ENCODE measurements at regions not wholly inside any gene's neighbourhood (a gene's known extent, or its start where the extent isn't known, plus 50 kb on each side); places are given as distances from the start of the nearest gene placed in this dataset.
"Not testable (repeated sequence)": the region's sequence is repeated elsewhere in the genome, so short reads cannot be mapped to it uniquely, and the experiment has no call there.

DNA sequence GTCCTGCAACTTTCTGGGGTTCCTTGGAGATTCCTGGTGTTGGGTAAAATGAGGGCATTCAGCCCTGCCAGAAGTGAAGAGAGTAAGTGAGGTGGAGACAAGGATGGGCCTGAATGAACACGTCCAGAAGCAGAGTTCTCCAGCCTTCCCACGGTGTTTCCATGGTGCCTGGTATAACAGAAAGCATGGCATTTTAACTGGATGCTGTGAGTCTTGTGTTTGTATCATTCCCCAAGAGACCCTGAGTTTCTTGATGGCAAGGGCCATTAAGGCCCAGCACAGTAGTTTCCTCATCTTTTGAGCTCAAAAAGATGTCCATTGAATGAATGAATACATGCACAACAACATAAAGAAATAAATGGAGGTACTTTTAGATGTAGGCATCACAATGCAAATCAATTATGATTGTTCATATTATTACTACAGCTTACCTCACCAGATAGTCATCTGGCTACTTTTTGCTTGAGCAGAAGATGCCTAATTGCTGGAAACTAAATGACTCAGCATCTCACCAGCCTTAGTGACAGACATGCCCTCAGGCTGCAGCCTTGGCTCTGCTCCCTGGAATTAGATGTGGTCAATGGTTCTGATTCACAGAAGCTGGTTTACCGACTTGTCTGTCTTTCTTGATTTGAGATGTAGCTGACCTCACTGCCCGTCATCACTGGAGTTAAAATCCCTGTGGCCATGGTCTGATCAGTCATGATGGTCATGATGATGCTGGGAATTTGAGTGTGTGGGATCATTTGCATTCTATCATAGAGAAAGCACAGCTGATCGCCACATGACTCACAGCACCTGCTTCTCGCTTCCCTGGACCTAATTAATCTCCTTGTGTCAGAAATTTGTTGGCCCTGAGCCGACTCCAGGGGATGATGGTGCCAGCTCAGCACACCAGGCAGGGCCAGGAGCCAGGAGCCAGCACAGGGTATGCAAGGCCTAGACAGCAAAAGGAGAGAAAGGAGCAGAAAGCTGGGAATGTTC is 83.9 kb downstream of the CXCL12 start:
- DNase-seq: no peak

DNA sequence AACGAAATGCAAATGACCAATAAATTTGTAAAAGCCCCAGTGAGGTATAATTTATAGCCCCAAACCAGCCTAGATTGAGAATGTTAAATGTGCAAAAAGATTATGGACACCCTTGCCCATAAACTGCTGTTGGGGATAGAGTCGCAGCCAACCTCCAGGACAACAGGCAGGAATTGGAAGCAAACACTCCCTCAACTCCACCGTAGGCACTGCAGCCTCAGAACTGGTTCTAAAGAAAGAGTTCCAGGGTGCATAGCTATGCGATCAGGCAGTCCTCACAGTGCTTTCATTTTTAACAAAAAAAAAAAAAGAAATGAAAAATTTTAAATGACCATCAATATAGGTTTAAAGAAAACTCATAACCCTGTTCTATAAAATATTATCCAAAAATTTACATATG is 86.2 kb downstream of the CXCL12 start:
- no peak for DNase-seq

DNA sequence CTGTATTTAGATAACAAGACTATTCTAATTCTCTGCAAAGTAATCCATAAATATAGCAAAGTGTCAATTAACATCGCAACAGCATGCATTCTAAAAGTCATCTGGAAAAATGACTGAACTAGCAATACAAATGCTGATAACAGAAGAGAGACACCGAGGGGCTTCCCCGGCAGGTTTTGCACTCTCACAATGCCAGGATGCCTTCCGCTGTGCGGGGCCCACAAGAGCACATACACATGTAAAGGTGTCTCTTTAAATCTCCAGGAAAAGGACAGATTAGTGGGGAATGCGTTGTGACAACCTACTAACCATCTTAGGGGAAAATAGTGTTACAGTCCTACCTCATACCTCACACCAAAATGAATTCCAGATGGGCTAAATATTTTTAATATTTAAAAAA is 86.9 kb downstream of the CXCL12 start:
- no peak for DNase-seq

DNA sequence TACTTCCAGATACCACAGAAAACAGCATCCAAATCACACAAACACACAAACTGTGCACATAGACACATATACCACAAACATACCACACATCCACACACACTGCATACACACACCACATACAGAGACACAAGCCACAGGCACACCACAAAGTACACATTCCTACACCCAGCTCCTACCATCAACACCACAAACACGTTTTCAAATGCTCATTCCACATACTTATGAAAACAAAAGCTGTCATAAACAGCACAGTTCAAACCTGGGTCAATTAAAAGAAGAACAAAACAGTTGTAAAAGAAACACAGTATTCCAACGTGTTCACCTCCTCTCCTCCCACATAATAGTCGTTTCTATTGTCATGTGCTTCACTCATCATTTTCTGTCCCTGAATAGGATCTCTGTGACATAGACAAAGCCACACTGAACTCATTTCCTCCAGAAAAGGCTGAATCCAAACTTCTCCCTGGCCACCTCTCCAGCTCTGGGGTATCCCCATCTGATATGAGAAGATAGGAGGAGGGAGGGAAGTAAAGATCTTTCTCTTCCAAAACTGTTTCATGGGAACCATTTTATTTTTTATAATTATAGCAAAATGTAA is 89.2 kb downstream of the CXCL12 start:
- no peak for DNase-seq

DNA sequence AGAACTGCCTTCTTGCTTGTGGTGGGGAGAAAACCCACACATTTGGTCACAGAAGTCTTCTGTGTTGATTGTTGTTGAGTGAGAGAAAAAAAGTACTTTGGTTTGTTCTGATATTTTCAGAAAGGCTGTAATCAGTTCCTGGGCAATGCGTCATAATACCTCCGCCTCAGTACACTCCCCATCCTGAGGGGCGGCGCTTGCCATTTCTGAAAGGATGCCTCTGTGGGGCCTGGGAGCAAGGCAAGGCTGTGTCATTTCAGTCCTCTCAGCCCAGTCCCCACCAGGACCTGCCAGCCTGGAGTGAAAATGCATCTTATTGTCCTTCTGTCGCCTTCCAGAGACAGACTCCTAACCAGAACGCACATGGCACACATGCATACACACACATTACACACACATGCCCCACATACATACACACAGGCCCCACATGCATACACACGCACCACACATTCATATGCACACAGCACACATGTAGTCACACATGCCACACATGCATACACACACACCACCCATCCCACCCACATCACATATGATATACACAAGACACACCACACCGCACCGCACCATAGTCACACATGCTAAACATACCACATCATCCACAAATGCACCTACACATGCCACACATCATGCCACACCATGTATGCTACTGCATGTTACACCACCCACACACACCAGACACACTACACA is 90.0 kb downstream of the CXCL12 start:
- DNase-seq: no peak

DNA sequence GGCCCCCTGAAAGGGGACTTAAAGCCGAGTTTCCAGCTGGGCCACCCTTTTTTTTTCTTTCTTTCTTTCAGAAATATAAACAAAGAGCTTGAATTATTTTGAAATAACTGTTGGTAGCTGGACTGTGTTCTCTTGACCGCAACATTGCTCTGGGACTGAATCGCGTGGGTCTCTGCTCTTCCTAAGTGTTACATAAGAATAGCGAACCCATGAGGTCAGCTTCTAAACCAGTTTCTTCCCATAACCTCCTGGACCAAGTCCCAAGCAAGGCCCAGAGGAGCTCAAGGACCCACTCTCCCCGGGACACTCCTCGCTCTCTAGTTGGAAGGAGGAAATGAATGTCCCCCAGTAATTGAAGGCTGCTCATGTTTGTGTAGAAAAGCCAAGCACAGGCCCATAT is 91.1 kb downstream of the CXCL12 start:
- no peak for DNase-seq

DNA sequence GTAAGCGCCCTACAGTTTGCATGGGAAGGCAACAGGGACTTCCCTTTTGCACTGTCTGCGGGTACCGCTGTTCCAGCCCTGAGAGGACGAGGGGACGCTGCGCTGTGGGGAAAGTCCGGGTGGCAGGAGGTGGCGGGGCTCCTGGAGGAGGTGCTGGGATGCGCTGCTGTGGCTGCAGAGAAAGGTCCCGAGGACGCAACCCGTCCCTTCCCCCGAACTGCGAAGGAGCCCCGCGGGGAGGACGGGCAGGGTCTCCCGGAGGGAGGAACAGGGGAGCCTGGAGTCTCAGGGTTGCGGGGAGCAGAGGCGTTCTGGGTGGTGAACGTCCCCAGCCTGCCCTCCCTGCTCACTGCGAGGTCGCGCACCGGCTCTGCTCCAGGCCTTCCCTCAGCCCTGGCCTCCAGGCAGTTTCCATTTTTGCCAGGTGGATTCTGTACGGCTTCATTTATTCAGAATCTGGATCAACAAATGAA is 91.6 kb downstream of the CXCL12 start:
- DNase-seq: no peak

DNA sequence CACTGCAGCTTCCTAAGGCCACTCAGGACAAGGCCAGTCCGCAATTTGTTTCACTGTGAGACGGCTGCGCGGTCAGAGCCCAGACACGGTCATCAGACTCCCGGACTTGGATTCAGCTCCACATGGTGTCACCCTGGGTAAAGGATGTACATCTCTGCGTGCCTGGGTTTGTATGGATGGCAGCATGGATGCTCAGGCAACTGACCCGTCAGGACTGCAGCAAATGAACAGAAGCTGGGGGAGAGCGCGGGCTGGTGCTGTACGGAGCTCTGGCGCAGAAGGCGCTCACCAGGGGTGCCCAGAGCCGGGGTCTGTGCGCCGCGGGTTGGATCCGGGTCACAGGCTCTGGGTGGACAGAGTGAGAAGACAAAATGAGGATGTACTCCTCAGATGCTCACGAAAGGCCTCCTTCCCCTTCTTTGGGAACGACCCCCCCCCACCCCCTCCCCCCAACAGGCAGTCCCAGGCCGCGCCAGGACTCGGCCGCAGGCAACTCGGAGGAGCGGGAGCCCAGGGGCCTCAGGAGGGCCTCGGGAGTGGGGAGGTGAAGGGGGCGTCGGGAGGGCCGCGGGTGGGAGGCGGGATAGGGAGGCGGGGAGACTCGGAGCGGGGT is 92.4 kb downstream of the CXCL12 start:
- DNase-seq: no peak

DNA sequence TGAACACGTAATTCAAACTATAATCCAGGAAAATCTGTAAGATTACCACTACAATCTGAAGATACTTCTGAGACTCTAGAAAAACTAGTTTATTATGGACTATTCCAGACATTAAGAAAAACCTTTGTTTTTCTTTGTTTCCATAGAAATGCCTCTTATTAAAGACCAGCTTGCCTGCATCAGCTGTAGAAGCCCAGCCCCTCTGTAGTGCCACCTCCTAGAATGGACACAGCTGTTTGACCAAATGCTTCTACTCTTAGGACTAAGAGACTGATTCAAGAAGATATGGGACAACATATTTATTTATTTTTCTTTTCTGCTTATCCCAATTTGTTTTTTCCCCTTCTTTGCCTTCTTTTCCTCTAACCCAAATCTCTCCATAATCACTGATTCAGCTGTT is 93.8 kb downstream of the CXCL12 start:
- DNase-seq: no peak

DNA sequence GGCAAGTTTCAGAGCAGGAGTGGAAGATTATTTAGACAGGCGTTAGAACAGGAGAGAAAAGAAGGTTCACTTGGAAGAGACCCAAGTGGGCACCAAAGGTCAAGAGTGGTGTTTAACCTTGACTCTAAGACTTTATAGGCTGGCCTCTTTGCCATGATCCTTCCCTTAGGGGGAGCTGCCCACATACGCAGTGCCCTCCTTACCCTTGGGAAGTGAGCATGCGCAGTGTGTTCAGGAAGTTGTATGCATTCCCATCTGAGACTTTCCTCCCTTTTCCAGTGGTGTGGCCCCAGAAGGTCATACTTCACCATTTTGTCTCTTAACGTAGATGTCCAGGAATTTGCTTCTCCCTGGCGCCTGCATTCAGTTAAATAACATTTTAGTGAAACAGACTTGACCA is 95.8 kb downstream of the CXCL12 start:
- DNase-seq: no peak

DNA sequence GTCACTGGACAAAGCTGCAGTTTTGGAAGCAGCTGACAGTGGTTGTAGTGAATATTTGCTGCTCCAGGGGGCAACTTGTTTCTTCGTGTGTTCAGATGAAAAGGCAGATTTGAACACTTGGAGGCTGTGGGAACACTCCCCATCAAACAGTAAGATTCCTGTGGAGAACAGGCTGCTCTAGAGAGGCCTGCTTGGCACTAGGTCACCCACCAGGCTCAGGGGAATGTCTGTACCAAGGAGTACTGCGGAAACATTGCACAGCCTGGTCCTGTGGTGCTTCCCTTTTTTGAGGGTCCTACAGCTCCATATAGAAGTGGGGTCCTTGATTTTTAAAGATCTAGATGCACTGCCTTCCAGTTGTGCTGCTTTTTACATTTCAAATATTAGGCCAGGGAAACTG is 97.5 kb downstream of the CXCL12 start:
- DNase-seq: no peak

DNA sequence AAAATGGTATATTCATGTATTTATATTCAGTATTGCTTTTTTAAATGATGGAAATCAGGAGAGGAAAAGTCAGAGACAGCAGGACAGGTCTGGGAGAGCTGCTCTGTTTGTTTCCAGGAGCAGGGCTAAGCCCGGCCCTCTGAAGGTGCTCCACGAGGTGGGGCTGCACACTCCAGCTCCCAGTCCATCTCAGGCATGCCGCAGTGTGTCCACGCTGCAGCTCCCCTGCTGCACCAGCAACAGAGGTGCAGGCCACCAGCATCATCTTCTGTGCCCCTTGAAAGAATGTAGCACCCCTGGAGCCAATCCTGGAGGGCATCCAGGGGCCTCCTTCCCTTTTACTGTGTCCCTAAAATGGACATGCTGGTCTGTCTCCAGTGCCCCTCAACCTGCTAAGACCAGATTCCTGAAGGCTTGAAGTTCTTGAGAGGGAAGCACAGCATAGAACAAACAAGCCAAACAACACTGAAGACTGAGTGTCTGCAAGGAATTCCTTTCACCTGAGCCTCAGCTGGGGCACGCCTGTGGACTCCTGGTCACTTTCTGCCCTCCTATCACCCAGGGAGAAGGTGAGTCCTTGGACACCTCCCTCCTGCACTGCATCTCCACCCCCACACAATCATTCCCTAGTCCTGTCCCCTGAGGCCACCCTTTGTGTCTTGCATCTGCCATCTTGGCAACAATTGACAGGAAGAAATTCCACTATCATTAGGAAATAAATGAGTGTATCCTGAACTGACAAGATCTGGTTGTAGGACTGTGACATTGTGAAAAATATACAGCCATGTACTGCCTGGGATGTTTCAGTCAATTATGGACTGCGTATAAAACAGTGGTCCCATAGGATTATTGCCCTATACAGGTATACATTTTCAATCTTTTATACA is 100.5 kb downstream of the CXCL12 start:
- no peak for DNase-seq

DNA sequence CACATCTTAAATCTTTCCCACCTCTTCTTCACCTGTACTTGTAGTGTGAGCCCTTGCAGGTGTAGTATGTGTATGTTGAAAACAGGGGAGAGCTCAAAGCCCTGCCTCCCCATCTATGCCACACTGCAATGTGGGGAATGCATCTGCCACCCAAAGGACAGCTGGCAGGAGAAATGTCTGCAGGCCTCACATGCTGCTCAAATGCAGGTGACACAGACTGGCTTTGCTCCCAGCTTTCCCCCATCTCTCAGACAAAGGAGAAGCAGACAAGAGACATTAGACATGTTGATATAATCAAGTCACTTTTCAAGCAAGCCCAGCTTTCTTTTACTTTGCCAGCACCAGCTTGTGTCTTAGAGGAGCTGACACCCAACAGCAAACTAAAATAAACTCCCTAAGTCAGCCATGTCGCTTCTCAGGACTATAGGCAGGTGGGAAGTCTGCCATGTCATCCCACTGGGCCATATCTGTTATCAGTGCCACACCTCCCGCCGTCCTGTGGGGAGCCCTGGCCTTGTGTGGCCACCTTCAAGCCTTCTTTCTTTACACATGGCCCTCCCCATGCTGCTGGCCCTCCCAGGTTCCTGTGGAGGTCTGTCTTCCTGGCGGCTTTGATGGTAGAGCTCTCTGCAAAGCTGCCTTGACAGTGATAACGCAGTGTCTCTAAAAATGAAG is 102.1 kb downstream of the CXCL12 start:
- no peak for DNase-seq

DNA sequence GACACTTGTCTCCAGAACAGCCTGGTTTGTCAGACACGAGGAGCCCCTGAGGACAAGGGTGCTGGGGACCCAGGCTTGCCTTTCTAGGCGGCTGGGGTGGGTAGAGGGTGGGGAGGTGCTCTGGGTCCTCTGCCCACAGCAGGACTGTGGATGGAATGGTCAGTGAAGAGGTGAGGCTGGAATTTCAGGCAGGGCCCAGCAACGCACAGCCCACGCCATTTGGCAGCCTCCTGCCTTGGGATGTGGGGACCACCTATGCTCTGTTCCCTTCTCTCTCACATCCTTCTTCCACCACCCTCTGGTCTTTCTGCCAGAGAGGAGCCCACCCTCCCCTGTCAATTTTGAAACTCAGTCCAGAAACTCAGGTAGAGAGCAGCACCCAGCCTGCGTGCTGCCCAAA is 103.2 kb downstream of the CXCL12 start:
- no peak for DNase-seq

DNA sequence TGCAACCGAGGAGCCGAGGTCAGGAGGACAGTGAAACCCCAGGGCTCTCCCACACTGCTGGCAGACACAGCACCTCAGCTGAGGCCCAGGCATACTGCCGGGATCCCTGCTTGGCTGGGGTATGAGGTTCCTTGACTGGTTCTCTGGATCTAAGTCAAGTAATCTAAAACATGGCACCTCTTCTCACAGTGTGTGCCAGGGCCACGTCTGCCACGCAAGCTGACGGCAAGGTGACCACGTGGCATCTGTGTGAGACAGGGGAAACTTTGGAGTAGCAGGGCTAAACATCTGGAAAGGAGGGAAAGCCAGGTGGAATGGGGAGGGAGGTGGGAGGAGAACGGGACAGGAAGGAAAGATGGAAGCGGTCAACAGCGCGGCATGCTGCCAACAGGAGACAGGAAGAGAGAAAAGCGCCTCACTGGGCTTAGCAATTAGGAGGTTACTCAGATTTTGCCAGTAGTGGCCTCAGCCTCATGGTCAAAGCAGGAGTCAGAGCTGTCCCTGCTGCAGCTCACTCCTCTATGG is 103.7 kb downstream of the CXCL12 start:
- no peak for DNase-seq

DNA sequence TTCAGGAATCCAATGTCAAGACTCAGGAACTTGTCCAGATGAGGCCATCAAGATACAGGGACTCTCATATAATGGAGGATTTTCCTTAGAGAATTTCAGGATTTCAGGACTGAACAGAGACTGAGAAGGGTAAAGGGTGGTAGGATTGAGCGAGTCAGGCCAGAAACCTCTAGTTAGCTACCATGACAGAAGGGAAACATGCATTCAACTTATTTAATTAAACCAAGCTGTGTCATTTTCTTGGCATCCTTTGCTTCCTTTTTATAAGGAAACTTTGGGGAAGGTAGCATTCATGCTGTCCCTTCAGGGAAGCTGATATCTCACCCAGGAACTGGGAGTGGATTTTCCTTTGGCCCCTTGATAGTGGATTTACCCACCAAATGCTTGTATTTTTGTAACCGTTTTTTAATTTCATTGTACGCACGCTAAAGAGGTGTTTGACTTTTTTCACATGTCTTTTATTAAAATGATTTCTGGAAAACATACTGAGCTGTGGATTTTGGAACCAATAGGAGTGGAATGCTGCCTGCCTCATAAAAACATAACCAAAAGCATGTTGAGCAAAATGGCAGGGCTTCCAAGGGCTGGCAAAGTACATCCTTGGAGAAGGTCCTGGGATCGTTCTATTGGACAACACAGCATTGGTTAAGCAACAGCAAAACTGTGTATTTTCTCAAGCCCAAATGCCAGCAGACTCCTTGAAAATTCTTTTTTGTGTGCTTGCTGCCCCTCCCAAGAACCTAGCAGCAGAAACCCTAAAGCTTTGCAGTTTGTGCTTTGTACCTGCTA is 104.5 kb downstream of the CXCL12 start:
- no peak for DNase-seq

DNA sequence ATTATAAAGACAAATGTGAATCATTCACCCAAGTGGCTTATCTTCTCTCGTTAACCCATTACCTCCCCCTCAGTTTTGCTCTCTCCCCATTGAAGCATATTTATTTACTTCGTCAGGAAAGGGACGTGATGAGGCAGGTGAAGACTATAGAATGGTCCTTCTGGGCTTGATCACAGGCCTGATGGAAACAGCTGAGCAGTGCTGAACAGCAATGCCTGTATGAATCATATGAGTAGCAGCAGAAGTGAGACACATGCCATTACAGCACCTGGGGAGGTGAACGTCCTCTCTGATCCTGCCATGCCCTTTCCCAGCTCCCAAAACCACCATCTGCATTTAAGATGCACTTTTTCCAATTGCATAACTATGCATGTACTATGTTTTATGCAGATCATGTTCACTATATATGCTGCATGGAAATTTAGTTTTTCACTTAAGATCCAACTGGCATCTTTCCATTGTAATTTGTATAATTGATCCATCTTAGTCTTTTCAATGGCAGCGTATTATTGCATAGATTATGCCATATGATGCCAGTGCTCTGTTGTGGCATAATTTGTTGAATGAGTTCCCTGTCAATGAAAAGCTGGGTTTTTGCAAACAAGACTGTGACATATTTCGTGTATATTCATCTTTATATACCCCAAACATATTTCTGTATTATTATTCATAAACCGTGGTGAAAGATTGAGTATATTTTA is 105.3 kb downstream of the CXCL12 start:
- DNase-seq: no peak

DNA sequence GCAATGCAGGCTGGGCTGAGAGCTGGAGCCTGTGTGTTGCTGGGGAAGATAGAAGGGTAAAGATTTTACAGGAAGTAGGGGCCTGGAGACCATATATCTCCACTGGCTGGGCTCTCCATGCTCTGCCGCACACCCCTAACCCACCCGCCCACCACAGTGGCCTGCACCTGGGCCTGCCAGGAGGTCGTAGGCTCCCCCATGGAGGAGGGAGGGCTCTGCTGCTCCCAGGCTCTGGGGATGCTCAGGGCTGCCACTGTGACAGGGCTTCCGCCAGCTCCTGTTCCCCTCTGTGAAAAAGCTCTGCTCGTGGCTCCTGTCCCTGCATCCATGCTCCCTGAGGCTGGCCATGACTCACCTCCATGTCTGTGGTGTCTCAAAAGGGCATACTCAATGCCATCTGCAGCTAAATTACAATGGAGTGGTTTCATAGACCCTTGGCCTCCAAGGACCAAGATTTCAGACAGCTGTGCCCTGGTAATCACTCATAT is 106.0 kb downstream of the CXCL12 start:
- no peak for DNase-seq

DNA sequence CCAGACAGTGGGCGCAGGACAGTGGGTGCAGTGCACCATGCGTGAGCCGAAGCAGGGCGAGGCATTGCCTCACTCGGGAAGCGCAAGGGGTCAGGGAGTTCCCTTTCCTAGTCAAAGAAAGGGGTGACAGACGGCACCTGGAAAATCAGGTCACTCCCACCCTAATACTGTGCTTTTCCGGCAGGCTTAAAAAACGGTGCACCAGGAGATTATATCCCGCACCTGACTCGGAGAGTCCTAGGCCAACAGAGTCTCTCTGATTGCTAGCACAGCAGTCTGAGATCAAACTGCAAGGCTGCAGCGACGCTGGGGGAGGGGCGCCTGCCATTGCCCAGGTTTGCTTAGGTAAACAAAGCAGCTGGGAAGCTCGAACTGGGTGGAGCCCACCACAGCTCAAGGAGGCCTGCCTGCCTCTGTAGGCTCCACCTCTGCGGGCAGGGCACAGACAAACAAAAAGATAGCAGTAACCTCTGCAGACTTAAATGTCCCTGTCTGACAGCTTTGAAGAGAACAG is 116.4 kb downstream of the CXCL12 start:
- DNase-seq: not testable (repeated sequence)
